ENCODE measurements at regions not wholly inside any gene's neighbourhood (a gene's known extent, or its start where the extent isn't known, plus 50 kb on each side); places are given as distances from the start of the nearest gene placed in this dataset.

DNA sequence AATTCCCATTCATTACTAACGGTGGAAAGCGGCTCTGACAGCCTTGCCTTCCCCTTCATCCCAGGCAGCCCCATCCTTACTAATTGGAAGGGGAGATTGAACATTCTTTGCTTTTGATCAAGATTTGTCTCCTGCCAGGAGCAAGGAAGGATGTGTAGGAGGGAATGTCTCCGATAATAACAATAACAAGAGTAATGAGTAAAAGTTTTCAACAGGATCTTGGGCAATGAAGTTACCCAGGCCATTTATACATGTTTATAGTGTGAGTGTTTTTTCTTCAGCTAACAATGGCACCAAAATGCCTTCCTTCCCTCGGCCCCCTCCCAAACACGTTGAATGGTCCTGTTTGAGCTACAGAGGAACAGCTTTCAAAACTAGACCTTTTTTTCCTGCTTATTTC, 83.8 kb downstream of the GATA6 start:
- H3K9me3 Mint-ChIP-seq (ENCODE audit: unreplicated experiment), result no peaks in the 10 kb centered on the region
- H3K4me3 Mint-ChIP-seq (ENCODE audit: unreplicated experiment), result no peak overlapping the region
- no peak for DNase-seq (ENCODE audit: extremely low spot score, unreplicated experiment)
- no peak overlapping the region for H3K27ac Mint-ChIP-seq (ENCODE audit: unreplicated experiment)
- peaks cover 42% of the 10 kb centered on the region for H3K27me3 Mint-ChIP-seq (ENCODE audit: unreplicated experiment)
- TF ChIP-seq, protein P1, sequence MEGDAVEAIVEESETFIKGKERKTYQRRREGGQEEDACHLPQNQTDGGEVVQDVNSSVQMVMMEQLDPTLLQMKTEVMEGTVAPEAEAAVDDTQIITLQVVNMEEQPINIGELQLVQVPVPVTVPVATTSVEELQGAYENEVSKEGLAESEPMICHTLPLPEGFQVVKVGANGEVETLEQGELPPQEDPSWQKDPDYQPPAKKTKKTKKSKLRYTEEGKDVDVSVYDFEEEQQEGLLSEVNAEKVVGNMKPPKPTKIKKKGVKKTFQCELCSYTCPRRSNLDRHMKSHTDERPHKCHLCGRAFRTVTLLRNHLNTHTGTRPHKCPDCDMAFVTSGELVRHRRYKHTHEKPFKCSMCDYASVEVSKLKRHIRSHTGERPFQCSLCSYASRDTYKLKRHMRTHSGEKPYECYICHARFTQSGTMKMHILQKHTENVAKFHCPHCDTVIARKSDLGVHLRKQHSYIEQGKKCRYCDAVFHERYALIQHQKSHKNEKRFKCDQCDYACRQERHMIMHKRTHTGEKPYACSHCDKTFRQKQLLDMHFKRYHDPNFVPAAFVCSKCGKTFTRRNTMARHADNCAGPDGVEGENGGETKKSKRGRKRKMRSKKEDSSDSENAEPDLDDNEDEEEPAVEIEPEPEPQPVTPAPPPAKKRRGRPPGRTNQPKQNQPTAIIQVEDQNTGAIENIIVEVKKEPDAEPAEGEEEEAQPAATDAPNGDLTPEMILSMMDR (IDR thresholded peaks at IDR 0.05), result no peak
- H3K4me1 Mint-ChIP-seq (ENCODE audit: unreplicated experiment), result peaks cover 1% of the 10 kb centered on the region
- no peaks in the 10 kb centered on the region for H3K36me3 Mint-ChIP-seq (ENCODE audit: unreplicated experiment)

All from osteocyte (in vitro differentiated cells).